CD4-positive, CD25-positive, alpha-beta regulatory T cell (primary cell): ENCODE measurements at regions not wholly inside any gene's neighbourhood (a gene's known extent, or its start where the extent isn't known, plus 50 kb on each side); places are given as distances from the start of the nearest gene placed in this dataset.
"Not testable (repeated sequence)": the region's sequence is repeated elsewhere in the genome, so short reads cannot be mapped to it uniquely, and the experiment has no call there.

Experiments
- ATAC-seq, 2 donors: fragments of 150-1000 bp; cut with Tn5 transposase; one replicate each; pipeline ENCODE4 v1.10.0; 2021; ENCODE audit warnings: low read depth in 2 of 2, moderate number of reproducible peaks in 2 of 2, moderate library complexity in 1 of 2
- DNase-seq, 3 donors: peaks; one replicate each; pipeline versions ENCODE4 v3.0.0 to v3.0.0-alpha.2; 2012 to 2022; ENCODE audit warnings: mixed read lengths in 1 of 3
- H3K27ac ChIP-seq: one replicate; pipeline ENCODE4 v1.7.0; 2013; ENCODE audit warnings: mild to moderate bottlenecking, low read length; ENCODE audit not compliant: insufficient read depth, poor library complexity, severe bottlenecking
- H3K27me3 ChIP-seq: one replicate; pipeline ENCODE4 v1.7.0; 2013; ENCODE audit warnings: low read length; ENCODE audit not compliant: control insufficient read depth, insufficient read depth
- H3K36me3 ChIP-seq: one replicate; pipeline ENCODE4 v1.7.0; 2013; ENCODE audit warnings: mild to moderate bottlenecking, low read length, moderate library complexity; ENCODE audit not compliant: control insufficient read depth, insufficient read depth
- H3K4me1 ChIP-seq: 2 replicates; pipeline ENCODE4 v1.7.0; 2013; ENCODE audit warnings: mild to moderate bottlenecking, low read length; ENCODE audit not compliant: insufficient read depth, control insufficient read depth, poor library complexity, severe bottlenecking
- H3K4me3 ChIP-seq: one replicate; pipeline ENCODE4 v1.7.0; 2013; ENCODE audit warnings: low read depth, mild to moderate bottlenecking, low read length, moderate library complexity
- H3K9me3 ChIP-seq, 2 experiments: 1 replicate in 1 of 2; 2 replicates in 1 of 2; pipeline ENCODE4 v1.7.0; 2013; ENCODE audit warnings: low read length in 2 of 2, mild to moderate bottlenecking in 1 of 2, moderate library complexity in 1 of 2; ENCODE audit not compliant: control insufficient read depth in 2 of 2
- H3K27ac Mint-ChIP-seq, 3 donors: one replicate each; pipeline ENCODE4 v1.8.0; 2020 to 2022; ENCODE audit warnings: mild to moderate bottlenecking in 3 of 3, mixed read lengths in 3 of 3, moderate library complexity in 2 of 3
- H3K27me3 Mint-ChIP-seq: one replicate; pipeline ENCODE4 v1.8.0; 2022; ENCODE audit warnings: mild to moderate bottlenecking, mixed read lengths
- H3K36me3 Mint-ChIP-seq: one replicate; pipeline ENCODE4 v1.8.0; 2020; ENCODE audit warnings: mixed read lengths
- H3K4me1 Mint-ChIP-seq, 4 donors: one replicate each; pipeline ENCODE4 v1.8.0; 2020 to 2022; ENCODE audit warnings: mixed read lengths in 4 of 4, mild to moderate bottlenecking in 1 of 4
- H3K4me3 Mint-ChIP-seq, 4 donors: one replicate each; pipeline ENCODE4 v1.8.0; 2020 to 2022; ENCODE audit warnings: mild to moderate bottlenecking in 4 of 4, mixed read lengths in 4 of 4, moderate library complexity in 3 of 4
- H3K9me3 Mint-ChIP-seq, 7 donors: one replicate each; pipeline ENCODE4 v1.8.0; 2020 to 2022; ENCODE audit warnings: mixed read lengths in 7 of 7, mild to moderate bottlenecking in 3 of 7, moderate library complexity in 2 of 7

GRCh38 chr5:7265776-7266175, 130.2 kb upstream of the ADCY2 start:
- not testable (repeated sequence) for H3K27me3 ChIP-seq, H3K4me1 Mint-ChIP-seq, H3K36me3 ChIP-seq, H3K9me3 ChIP-seq, DNase-seq, H3K4me1 ChIP-seq, H3K27ac Mint-ChIP-seq, H3K27ac ChIP-seq, H3K4me3 ChIP-seq, H3K36me3 Mint-ChIP-seq, H3K9me3 Mint-ChIP-seq, H3K4me3 Mint-ChIP-seq, H3K27me3 Mint-ChIP-seq, ATAC-seq

GRCh38 chr5:7268722-7269121, 127.2 kb upstream of the ADCY2 start:
- not testable (repeated sequence) for H3K36me3 Mint-ChIP-seq, H3K9me3 ChIP-seq, DNase-seq, H3K4me3 Mint-ChIP-seq, ATAC-seq, H3K36me3 ChIP-seq, H3K4me1 Mint-ChIP-seq, H3K27ac ChIP-seq, H3K27ac Mint-ChIP-seq, H3K4me1 ChIP-seq, H3K27me3 Mint-ChIP-seq, H3K9me3 Mint-ChIP-seq, H3K27me3 ChIP-seq, H3K4me3 ChIP-seq

DNA sequence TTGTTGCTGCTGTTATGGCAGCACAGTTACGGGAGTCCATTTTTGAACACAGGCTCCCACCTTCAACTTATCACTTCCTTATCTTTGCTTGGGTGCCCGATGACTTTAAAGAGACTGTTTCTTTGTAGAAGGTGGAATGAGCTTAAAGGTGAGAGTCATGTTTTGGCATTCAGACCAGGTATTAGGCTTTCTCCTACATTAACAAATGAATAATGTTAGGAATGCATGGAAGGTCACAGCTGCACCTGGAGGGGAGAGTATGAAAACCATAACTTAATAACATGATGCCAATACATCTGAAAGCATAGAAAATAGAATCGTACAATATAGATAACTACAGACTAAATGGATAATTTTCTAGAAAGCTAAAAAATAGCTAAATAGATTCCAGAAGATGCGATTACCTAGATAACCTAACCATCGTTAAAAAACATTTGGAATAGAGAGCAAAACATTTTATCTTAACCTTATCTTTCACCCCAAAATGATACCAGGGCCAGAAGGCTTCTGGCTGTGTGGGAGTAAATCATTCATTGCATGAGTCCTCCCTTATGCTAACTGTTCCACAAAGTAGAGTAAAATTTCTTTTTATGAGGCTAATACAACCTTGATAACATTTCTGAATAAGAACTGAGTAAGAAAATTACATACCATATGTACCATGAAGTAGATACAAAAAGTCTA, 126.2 kb upstream of the ADCY2 start:
- H3K4me1 Mint-ChIP-seq, result no peaks in the 10 kb centered on the region
- no peaks in the 10 kb centered on the region for H3K27me3 Mint-ChIP-seq
- H3K27ac Mint-ChIP-seq, result no peak overlapping the region
- DNase-seq (no peak), ATAC-seq (no peak)
- no peak overlapping the region for H3K4me3 Mint-ChIP-seq
- Histone ChIP-seq H3K9me3 (no peaks in the 10 kb centered on the region), H3K4me1 (no peaks in the 10 kb centered on the region), H3K4me3 (no peak overlapping the region), H3K27ac (no peak overlapping the region), H3K27me3 (no peaks in the 10 kb centered on the region), H3K36me3 (no peaks in the 10 kb centered on the region)
- peaks cover 0 to 7% (median 0%) of the 10 kb centered on the region in 7 donors for H3K9me3 Mint-ChIP-seq
- no peaks in the 10 kb centered on the region for H3K36me3 Mint-ChIP-seq

DNA sequence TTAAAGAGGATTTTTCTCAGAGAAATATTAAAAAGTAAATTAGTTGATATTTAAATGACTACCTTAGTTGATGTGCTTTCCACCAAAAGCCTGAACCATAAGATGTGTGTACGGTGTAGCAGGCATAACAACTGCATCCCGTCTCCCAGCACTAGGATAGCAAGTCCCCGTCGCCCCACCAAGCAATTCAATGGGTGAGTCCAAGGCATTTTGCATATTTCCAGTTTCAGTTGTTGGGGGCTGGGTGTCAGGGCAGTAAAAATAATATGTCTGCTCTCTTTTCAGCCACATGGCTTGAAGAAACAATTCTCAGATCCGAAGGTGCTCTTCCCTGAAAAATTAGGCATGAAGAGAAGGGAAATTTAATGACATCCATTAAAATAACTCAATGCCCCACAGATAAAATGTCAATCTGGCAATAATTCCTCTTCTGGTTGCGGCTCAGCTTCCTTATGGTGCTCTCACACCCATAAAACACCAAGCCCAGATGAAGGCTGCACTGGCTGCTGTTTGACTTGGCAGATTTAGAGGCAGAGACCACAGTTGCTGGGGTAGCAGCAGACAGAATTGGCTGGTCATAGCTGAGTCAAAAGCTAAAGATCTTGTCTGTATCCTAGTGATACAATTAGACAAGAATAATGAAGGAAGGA, 124.4 kb upstream of the ADCY2 start:
- H3K4me1 ChIP-seq, result no peaks in the 10 kb centered on the region
- Mint-ChIP-seq H3K36me3 (no peaks in the 10 kb centered on the region), H3K27ac (no peak overlapping the region), H3K9me3 (peaks cover 0 to 4% (median 0%) of the 10 kb centered on the region in 7 donors), H3K4me1 (no peaks in the 10 kb centered on the region), H3K27me3 (no peaks in the 10 kb centered on the region), H3K4me3 (no peak overlapping the region)
- H3K27me3 ChIP-seq, result no peaks in the 10 kb centered on the region
- H3K36me3 ChIP-seq, result no peaks in the 10 kb centered on the region
- H3K4me3 ChIP-seq, result no peak overlapping the region
- no peak overlapping the region for H3K27ac ChIP-seq
- ATAC-seq (no peak), DNase-seq (no peak)
- no peaks in the 10 kb centered on the region for H3K9me3 ChIP-seq

- no peak overlapping the region for H3K27ac ChIP-seq
Measured at GRCh38 chr5:7272408-7272965, 123.5 kb upstream of the ADCY2 start.

GRCh38 chr5:7274203-7274602, 121.7 kb upstream of the ADCY2 start:
- H3K36me3 ChIP-seq, result no peaks in the 10 kb centered on the region
- H3K9me3 ChIP-seq, result no peaks in the 10 kb centered on the region
- no peak for DNase-seq
- ATAC-seq, result no peak
- H3K4me3 ChIP-seq, result no peak overlapping the region
- H3K27me3 ChIP-seq, result no peaks in the 10 kb centered on the region
- no peak overlapping the region for H3K4me3 Mint-ChIP-seq
- H3K9me3 Mint-ChIP-seq, result peaks cover 0 to 4% (median 0%) of the 10 kb centered on the region in 7 donors
- H3K27me3 Mint-ChIP-seq, result no peaks in the 10 kb centered on the region
- H3K27ac ChIP-seq, result no peak overlapping the region
- H3K27ac Mint-ChIP-seq, result no peak overlapping the region
- H3K4me1 Mint-ChIP-seq, result no peaks in the 10 kb centered on the region
- no peaks in the 10 kb centered on the region for H3K36me3 Mint-ChIP-seq
- no peaks in the 10 kb centered on the region for H3K4me1 ChIP-seq

More at GRCh38 chr5:7272408-7272965, 123.5 kb upstream of the ADCY2 start:
- Histone ChIP-seq H3K4me3 (no peak overlapping the region), H3K9me3 (no peaks in the 10 kb centered on the region), H3K4me1 (no peaks in the 10 kb centered on the region), H3K27me3 (no peaks in the 10 kb centered on the region), H3K36me3 (no peaks in the 10 kb centered on the region)
- Mint-ChIP-seq H3K9me3 (peaks cover 0 to 4% (median 0%) of the 10 kb centered on the region in 7 donors), H3K27me3 (no peaks in the 10 kb centered on the region), H3K36me3 (no peaks in the 10 kb centered on the region), H3K27ac (no peak overlapping the region), H3K4me3 (no peak overlapping the region), H3K4me1 (no peaks in the 10 kb centered on the region)
- ATAC-seq, result no peak
- DNase-seq, result no peak

DNA sequence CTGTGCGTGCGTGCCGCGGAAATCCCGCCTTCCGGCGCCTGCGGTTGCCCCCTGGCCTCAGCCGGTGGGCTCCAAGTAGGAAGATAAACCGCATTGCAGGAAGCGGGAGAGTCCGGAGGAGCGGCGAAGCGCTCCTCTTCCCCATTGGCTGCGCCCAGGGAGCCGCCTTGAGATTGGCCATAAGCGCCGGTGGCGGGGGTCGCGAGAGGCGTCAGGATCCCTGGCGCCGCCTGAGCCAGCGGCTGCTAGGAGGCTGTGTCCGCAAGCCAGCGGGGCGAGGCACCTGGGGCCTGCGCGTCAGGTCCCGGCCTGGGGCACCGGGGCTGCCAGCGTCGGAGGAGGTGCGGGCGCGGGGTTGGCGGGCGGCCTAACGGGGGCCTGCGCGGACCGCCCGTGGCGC, 106.3 kb upstream of the ADCY2 start:
- not testable (repeated sequence) for H3K36me3 ChIP-seq, H3K27me3 ChIP-seq, ATAC-seq, DNase-seq, H3K4me3 Mint-ChIP-seq, H3K27ac ChIP-seq, H3K27me3 Mint-ChIP-seq, H3K27ac Mint-ChIP-seq, H3K4me3 ChIP-seq, H3K36me3 Mint-ChIP-seq, H3K4me1 Mint-ChIP-seq, H3K4me1 ChIP-seq, H3K9me3 Mint-ChIP-seq, H3K9me3 ChIP-seq

GRCh38 chr5:7297821-7298220, 98.1 kb upstream of the ADCY2 start:
- not testable (repeated sequence) for H3K4me1 ChIP-seq, H3K4me1 Mint-ChIP-seq

More at GRCh38 chr5:7297821-7298220, 98.1 kb upstream of the ADCY2 start:
- not testable (repeated sequence) for H3K36me3 ChIP-seq, H3K9me3 Mint-ChIP-seq, H3K4me3 ChIP-seq, H3K27me3 Mint-ChIP-seq, H3K27me3 ChIP-seq, H3K4me3 Mint-ChIP-seq, ATAC-seq, H3K9me3 ChIP-seq, H3K27ac ChIP-seq, H3K27ac Mint-ChIP-seq, H3K36me3 Mint-ChIP-seq, DNase-seq
